ENCODE measurements at regions not wholly inside any gene's neighbourhood (a gene's known extent, or its start where the extent isn't known, plus 50 kb on each side); places are given as distances from the start of the nearest gene placed in this dataset.

DNA sequence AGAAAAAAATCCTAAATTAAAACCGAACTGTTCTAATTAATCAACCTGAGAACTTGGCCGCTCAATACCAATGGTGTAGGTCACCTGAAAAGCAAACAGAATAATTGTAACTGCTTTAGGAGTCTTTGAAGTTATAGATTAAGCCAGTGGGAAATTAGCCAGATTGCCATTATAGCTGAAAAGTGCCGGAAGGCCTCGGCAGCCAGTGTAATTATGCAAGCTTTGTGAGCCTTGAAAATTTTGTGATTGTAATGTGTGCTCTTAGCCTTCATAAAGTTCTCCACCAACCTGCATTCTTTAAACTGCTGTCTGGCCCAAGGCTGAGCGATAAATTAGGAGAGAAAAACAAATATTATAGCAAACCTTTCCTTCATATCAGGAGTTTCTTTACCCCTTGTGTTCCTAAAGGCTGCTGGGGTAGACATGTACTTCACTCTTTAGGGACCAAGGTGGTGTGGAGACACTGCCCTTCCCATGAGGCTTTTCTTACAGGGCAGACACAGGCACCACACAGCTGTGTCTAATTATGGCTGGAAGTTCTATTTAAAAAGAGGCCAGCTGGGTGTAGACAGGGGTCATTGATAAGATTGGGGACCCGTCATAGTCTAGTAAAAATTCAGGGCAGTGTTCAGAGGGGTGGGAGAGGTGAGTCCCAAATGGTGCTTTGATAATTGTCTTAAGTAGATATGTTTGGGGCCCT is 991.2 kb downstream of the FLRT2 start:
- ChIA-PET POLR2A (no interaction called here), CTCF (no interaction called here)
- TF ChIP-seq, protein P1, sequence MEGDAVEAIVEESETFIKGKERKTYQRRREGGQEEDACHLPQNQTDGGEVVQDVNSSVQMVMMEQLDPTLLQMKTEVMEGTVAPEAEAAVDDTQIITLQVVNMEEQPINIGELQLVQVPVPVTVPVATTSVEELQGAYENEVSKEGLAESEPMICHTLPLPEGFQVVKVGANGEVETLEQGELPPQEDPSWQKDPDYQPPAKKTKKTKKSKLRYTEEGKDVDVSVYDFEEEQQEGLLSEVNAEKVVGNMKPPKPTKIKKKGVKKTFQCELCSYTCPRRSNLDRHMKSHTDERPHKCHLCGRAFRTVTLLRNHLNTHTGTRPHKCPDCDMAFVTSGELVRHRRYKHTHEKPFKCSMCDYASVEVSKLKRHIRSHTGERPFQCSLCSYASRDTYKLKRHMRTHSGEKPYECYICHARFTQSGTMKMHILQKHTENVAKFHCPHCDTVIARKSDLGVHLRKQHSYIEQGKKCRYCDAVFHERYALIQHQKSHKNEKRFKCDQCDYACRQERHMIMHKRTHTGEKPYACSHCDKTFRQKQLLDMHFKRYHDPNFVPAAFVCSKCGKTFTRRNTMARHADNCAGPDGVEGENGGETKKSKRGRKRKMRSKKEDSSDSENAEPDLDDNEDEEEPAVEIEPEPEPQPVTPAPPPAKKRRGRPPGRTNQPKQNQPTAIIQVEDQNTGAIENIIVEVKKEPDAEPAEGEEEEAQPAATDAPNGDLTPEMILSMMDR (IDR thresholded peaks at IDR 0.05; ENCODE audit: insufficient read depth, low read length, missing control alignments), result no peak

DNA sequence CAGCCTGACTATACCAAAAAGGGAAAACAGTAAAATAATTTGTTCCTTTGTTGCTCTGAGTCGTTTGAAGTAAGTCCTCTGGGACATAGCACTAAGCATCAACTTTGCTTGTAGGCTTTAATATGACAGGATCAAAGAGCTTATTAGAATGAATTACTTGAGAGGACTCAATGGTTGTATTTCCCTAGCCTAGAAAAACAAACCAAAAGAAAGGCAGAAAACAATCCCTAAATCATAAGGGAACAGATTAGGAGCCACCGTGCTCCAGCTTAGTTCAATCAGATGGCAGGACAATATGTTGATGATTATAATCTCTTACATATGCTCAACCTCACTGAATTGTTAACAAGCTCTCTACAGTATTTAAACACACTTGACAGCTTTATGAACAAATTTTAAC is 988.4 kb downstream of the FLRT2 start:
- ChIA-PET POLR2A (no interaction called here), CTCF (no interaction called here)
- no peak for DNase-seq (ENCODE audit: low read depth, low spot score)
- no peak overlapping the region for H3K4me3 ChIP-seq (ENCODE audit: low read depth, low read length)
- TF ChIP-seq, protein P1 (IDR thresholded peaks at IDR 0.05; ENCODE audit: insufficient read depth, low read length, missing control alignments), result no peak

More for the DNA sequence above, 991.2 kb downstream of the FLRT2 start:
- H3K4me3 ChIP-seq (ENCODE audit: low read depth, low read length), result no peak overlapping the region
- no peak for DNase-seq (ENCODE audit: low read depth, low spot score)

DNA sequence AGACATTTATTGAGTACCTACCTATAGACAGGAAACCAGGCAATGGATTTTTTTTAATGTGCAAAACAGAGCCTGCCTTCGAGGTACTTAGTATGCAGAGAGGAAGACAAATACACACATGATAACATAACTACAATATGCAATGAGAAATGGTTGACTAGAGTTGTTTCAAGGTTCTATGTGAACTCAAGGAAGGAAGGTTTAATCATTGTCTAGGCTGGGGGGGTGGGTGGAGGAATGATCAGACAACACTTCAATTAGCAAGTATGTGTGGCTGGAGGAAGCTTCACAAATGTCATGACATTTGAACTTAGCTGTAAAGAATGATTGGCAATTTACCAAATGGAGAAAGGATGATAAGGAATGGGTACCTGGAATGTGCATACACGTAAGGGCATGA is 985.3 kb downstream of the FLRT2 start:
- no peak for DNase-seq (ENCODE audit: low read depth, low spot score)
- no peak overlapping the region for H3K4me3 ChIP-seq (ENCODE audit: low read depth, low read length)
- TF ChIP-seq, protein P1 (IDR thresholded peaks at IDR 0.05; ENCODE audit: insufficient read depth, low read length, missing control alignments), result no peak
- CTCF ChIA-PET, result no interaction called here
- POLR2A ChIA-PET, result no interaction called here

DNA sequence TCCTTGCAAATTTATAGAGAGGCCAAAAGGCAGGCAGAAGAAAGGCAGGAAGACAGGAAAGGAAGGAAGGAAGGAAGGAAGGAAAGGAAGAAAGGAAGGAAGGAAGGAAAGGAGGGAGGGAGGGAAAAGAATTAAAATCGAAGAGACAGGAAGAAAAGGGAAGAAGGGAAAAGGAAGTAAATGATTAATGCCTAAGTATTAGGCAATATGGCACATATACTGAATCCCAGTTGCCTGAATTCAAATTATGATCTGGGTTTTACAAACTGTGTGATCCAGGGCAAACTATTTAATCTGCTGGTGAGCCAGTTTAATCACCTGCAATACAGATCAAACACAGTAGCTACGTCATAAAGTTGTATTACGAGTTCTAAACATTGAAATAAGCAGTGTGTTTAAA is 983.6 kb downstream of the FLRT2 start:
- no peak overlapping the region for H3K4me3 ChIP-seq (ENCODE audit: low read depth, low read length)
- TF ChIP-seq, protein P1 (IDR thresholded peaks at IDR 0.05; ENCODE audit: insufficient read depth, low read length, missing control alignments), result no peak
- DNase-seq (ENCODE audit: low read depth, low spot score), result no peak
- ChIA-PET CTCF (no interaction called here), POLR2A (no interaction called here)

DNA sequence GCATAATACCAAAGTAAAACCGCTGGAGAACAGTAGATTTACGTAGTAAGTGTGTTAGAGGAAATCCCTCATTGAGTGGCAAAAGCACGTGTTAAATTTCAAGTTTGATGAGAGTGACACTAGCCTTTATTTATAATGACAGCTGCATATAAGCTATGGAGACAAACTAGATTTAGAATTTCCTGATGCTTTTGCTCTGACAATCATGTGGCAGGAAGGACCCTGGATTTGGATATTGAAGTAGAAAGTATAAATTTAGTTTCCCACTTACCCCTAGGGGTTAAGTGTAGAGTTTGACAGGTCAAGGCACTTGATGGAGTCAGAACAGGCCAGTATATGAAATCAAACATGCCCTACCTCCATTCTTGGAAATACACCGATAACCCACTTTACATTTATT is 983.1 kb downstream of the FLRT2 start:
- no peak for DNase-seq (ENCODE audit: low read depth, low spot score)
- TF ChIP-seq, protein P1 (IDR thresholded peaks at IDR 0.05; ENCODE audit: insufficient read depth, low read length, missing control alignments), result no peak
- POLR2A ChIA-PET, result no interaction called here
- no peak overlapping the region for H3K4me3 ChIP-seq (ENCODE audit: low read depth, low read length)
- CTCF ChIA-PET, result no interaction called here

DNA sequence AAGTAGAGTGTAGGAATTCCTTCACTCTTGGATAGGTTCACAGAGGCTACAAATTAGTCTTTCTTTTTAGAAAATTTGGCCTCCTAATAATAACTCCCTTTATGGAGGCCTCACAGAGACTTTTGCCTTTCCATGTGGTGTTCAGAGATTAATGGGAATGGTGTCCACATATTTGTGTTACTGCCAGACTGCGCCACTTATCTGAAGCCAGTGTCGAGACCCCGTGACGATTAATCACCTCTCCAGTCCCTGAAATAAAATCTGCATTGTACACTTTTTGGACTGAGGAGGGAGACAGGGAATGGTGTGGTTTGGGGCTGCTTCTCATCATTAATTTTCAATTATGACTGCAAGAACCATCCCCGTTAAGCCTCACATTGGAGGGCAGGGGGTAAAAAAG is 980.5 kb downstream of the FLRT2 start:
- CTCF ChIA-PET, result no interaction called here
- POLR2A ChIA-PET, result no interaction called here
- TF ChIP-seq, protein P1 (IDR thresholded peaks at IDR 0.05; ENCODE audit: insufficient read depth, low read length, missing control alignments), result no peak
- DNase-seq (ENCODE audit: low read depth, low spot score), result no peak
- no peak overlapping the region for H3K4me3 ChIP-seq (ENCODE audit: low read depth, low read length)

All from AG04449 (cell line).